ENCODE measurements at regions not wholly inside any gene's neighbourhood (a gene's known extent, or its start where the extent isn't known, plus 50 kb on each side); places are given as distances from the start of the nearest gene placed in this dataset.

- DNase-seq (ENCODE audit: extremely low spot score, unreplicated experiment), result no peak
- H3K27ac Mint-ChIP-seq, result no peak overlapping the region
- H3K27me3 Mint-ChIP-seq, result no peaks in the 10 kb centered on the region
- no peaks in the 10 kb centered on the region for H3K4me1 Mint-ChIP-seq (ENCODE audit: unreplicated experiment)
- H3K4me3 Mint-ChIP-seq, result no peak overlapping the region
- H3K9me3 Mint-ChIP-seq, result no peaks in the 10 kb centered on the region
- TF ChIP-seq, protein P1, sequence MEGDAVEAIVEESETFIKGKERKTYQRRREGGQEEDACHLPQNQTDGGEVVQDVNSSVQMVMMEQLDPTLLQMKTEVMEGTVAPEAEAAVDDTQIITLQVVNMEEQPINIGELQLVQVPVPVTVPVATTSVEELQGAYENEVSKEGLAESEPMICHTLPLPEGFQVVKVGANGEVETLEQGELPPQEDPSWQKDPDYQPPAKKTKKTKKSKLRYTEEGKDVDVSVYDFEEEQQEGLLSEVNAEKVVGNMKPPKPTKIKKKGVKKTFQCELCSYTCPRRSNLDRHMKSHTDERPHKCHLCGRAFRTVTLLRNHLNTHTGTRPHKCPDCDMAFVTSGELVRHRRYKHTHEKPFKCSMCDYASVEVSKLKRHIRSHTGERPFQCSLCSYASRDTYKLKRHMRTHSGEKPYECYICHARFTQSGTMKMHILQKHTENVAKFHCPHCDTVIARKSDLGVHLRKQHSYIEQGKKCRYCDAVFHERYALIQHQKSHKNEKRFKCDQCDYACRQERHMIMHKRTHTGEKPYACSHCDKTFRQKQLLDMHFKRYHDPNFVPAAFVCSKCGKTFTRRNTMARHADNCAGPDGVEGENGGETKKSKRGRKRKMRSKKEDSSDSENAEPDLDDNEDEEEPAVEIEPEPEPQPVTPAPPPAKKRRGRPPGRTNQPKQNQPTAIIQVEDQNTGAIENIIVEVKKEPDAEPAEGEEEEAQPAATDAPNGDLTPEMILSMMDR (conservative IDR thresholded peaks at IDR 0.05), result no peak
- no peaks in the 10 kb centered on the region for H3K36me3 Mint-ChIP-seq
Observed at GRCh38 chr7:114217026-114217806, 197.4 kb upstream of the FOXP2 start.

DNA sequence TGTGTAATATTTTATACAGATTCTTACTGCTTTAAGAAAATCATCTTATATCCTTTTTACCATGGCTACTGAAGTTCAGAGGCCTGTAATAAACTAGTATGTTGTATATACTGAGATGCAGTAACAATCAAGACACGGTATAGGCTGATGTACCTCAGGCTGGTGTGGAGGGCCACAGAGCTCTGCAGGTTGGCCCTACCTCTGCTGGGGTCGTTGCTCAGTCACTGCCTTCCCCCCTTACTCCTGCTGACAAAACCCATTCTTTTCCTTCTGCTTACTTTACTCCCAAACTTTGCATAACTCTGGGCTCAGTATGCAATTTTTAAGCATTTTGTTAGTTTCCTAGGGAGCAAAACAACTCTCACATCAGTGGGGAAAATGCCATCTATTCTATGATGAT is 200.1 kb upstream of the FOXP2 start:
- Mint-ChIP-seq H3K27ac (no peak overlapping the region), H3K9me3 (peaks cover 5% of the 10 kb centered on the region), H3K27me3 (no peaks in the 10 kb centered on the region), H3K4me3 (no peak overlapping the region), H3K36me3 (peaks cover 4% of the 10 kb centered on the region), H3K4me1 (ENCODE audit: unreplicated experiment) (no peaks in the 10 kb centered on the region)
- TF ChIP-seq, protein P1 (conservative IDR thresholded peaks at IDR 0.05), result no peak
- DNase-seq (ENCODE audit: extremely low spot score, unreplicated experiment), result no peak

GRCh38 chr7:114212721-114213429 is 201.7 kb upstream of the FOXP2 start:
- no peaks in the 10 kb centered on the region for H3K27me3 Mint-ChIP-seq
- no peak overlapping the region for H3K27ac Mint-ChIP-seq
- no peak for DNase-seq (ENCODE audit: extremely low spot score, unreplicated experiment)
- H3K4me3 Mint-ChIP-seq, result no peak overlapping the region
- H3K36me3 Mint-ChIP-seq, result peaks cover 9% of the 10 kb centered on the region
- no peaks in the 10 kb centered on the region for H3K4me1 Mint-ChIP-seq (ENCODE audit: unreplicated experiment)
- H3K9me3 Mint-ChIP-seq, result peaks cover 7% of the 10 kb centered on the region
- TF ChIP-seq, protein P1 (conservative IDR thresholded peaks at IDR 0.05), result no peak

DNA sequence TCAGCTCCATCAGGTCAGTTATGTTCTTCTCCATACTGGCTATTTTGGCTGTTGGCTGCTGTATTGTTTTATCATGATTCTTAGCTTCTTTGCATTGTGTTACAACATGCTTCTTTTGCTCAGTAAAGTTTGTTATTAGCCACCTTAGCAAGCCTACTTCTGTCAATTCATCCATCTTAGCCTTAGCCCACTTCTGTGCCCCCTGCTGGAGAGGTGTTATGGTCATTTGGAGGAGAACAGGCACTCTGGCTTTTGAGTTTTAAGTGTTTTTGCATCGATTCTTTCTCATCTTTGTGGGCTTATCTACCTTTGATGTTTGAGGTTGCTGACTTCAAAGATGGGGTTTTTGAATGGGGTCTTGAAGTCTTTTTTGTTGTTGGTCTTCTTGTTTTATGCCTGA is 204.6 kb upstream of the FOXP2 start:
- Mint-ChIP-seq H3K27me3 (no peaks in the 10 kb centered on the region), H3K9me3 (peaks cover 7% of the 10 kb centered on the region), H3K27ac (no peak overlapping the region), H3K36me3 (peaks cover 9% of the 10 kb centered on the region), H3K4me3 (no peak overlapping the region), H3K4me1 (ENCODE audit: unreplicated experiment) (no peaks in the 10 kb centered on the region)
- DNase-seq (ENCODE audit: extremely low spot score, unreplicated experiment), result no peak
- TF ChIP-seq, protein P1 (conservative IDR thresholded peaks at IDR 0.05), result no peak

GRCh38 chr7:114206688-114207087 is 207.9 kb upstream of the FOXP2 start:
- no peak for DNase-seq (ENCODE audit: extremely low spot score, unreplicated experiment)
- no peak overlapping the region for H3K27ac Mint-ChIP-seq
- H3K9me3 Mint-ChIP-seq, result peaks cover 7% of the 10 kb centered on the region
- H3K36me3 Mint-ChIP-seq, result peaks cover 9% of the 10 kb centered on the region
- no peaks in the 10 kb centered on the region for H3K4me1 Mint-ChIP-seq (ENCODE audit: unreplicated experiment)
- TF ChIP-seq, protein P1 (conservative IDR thresholded peaks at IDR 0.05), result no peak
- no peak overlapping the region for H3K4me3 Mint-ChIP-seq
- H3K27me3 Mint-ChIP-seq, result no peaks in the 10 kb centered on the region

All from type B pancreatic cell (in vitro differentiated cells).